ENCODE measurements at regions not wholly inside any gene's neighbourhood (a gene's known extent, or its start where the extent isn't known, plus 50 kb on each side); places are given as distances from the start of the nearest gene placed in this dataset.
A peak's percentile ranks its signal among the peaks of the same experiment; 100 is the strongest.

GRCh38 chr18:40440088-40440487, 1514.9 kb upstream of the PIK3C3 start:
- no peak for DNase-seq (ENCODE audit: extremely low read depth in 1 of 11, low read depth in 9 of 11, low spot score in 4 of 11)

- no peak for DNase-seq (ENCODE audit: extremely low read depth in 1 of 11, low read depth in 9 of 11, low spot score in 4 of 11)
Observed at GRCh38 chr18:40437517-40437916, 1517.5 kb upstream of the PIK3C3 start.

GRCh38 chr18:40431071-40431985, 1523.7 kb upstream of the PIK3C3 start:
- DNase-seq (ENCODE audit: extremely low read depth in 1 of 11, low read depth in 9 of 11, low spot score in 4 of 11), result no peak

GRCh38 chr18:40423291-40423690, 1531.7 kb upstream of the PIK3C3 start:
- no peak for DNase-seq (ENCODE audit: extremely low read depth in 1 of 11, low read depth in 9 of 11, low spot score in 4 of 11)

GRCh38 chr18:40420675-40421074, 1534.4 kb upstream of the PIK3C3 start:
- no peak for DNase-seq (ENCODE audit: extremely low read depth in 1 of 11, low read depth in 9 of 11, low spot score in 4 of 11)

- DNase-seq (ENCODE audit: extremely low read depth in 1 of 11, low read depth in 9 of 11, low spot score in 4 of 11), result no peak
Observed at GRCh38 chr18:40417501-40417900, 1537.5 kb upstream of the PIK3C3 start.

- no peak for DNase-seq (ENCODE audit: extremely low read depth in 1 of 11, low read depth in 9 of 11, low spot score in 4 of 11)
Observed at GRCh38 chr18:40415821-40416220, 1539.2 kb upstream of the PIK3C3 start.

GRCh38 chr18:40415176-40415791, 1539.8 kb upstream of the PIK3C3 start:
- no peak for DNase-seq (ENCODE audit: extremely low read depth in 1 of 11, low read depth in 9 of 11, low spot score in 4 of 11)

GRCh38 chr18:40414155-40414754, 1540.8 kb upstream of the PIK3C3 start:
- no peak for DNase-seq (ENCODE audit: extremely low read depth in 1 of 11, low read depth in 9 of 11, low spot score in 4 of 11)

- DNase-seq (ENCODE audit: extremely low read depth in 1 of 11, low read depth in 9 of 11, low spot score in 4 of 11), result peak in 5 of 11 donors; percentile 10 to 32 (median 19)
Observed at GRCh38 chr18:40413160-40413559, 1541.9 kb upstream of the PIK3C3 start.

GRCh38 chr18:40412410-40412809, 1542.6 kb upstream of the PIK3C3 start:
- DNase-seq (ENCODE audit: extremely low read depth in 1 of 11, low read depth in 9 of 11, low spot score in 4 of 11), result no peak

- peak in 2 of 11 donors; percentile 3 to 5 for DNase-seq (ENCODE audit: extremely low read depth in 1 of 11, low read depth in 9 of 11, low spot score in 4 of 11)
Observed at GRCh38 chr18:40407909-40408308, 1547.1 kb upstream of the PIK3C3 start.

- no peak for DNase-seq (ENCODE audit: extremely low read depth in 1 of 11, low read depth in 9 of 11, low spot score in 4 of 11)
Observed at GRCh38 chr18:40404284-40404683, 1550.8 kb upstream of the PIK3C3 start.

- DNase-seq (ENCODE audit: extremely low read depth in 1 of 11, low read depth in 9 of 11, low spot score in 4 of 11), result no peak
Observed at GRCh38 chr18:40402052-40402451, 1553.0 kb upstream of the PIK3C3 start.

GRCh38 chr18:40388121-40388520, 1566.9 kb upstream of the PIK3C3 start:
- no peak for DNase-seq (ENCODE audit: extremely low read depth in 1 of 11, low read depth in 9 of 11, low spot score in 4 of 11)

GRCh38 chr18:40387130-40387787, 1567.8 kb upstream of the PIK3C3 start:
- no peak for DNase-seq (ENCODE audit: extremely low read depth in 1 of 11, low read depth in 9 of 11, low spot score in 4 of 11)

- DNase-seq (ENCODE audit: extremely low read depth in 1 of 11, low read depth in 9 of 11, low spot score in 4 of 11), result no peak
Observed at GRCh38 chr18:40382197-40382596, 1572.8 kb upstream of the PIK3C3 start.

GRCh38 chr18:40380686-40381439, 1574.2 kb upstream of the PIK3C3 start:
- DNase-seq (ENCODE audit: extremely low read depth in 1 of 11, low read depth in 9 of 11, low spot score in 4 of 11), result no peak

- DNase-seq (ENCODE audit: extremely low read depth in 1 of 11, low read depth in 9 of 11, low spot score in 4 of 11), result peak in 8 of 11 donors; percentile 8 to 37 (median 18)
Observed at GRCh38 chr18:40375837-40376236, 1579.2 kb upstream of the PIK3C3 start.
